Aorta (tissue), 5 donors: ENCODE measurements at regions not wholly inside any gene's neighbourhood (a gene's known extent, or its start where the extent isn't known, plus 50 kb on each side); places are given as distances from the start of the nearest gene placed in this dataset.
A peak's percentile ranks its signal among the peaks of the same experiment; 100 is the strongest.

ENCODE experiments used
- ATAC-seq: fragments of 200-7000 bp; cut with Tn5 transposase; one replicate; pipeline ENCODE4 v1.9.1; 2022; ENCODE audit warnings: moderate library complexity; ENCODE audit not compliant: low FRiP score
- DNase-seq, 2 donors: peaks; one replicate each; pipeline ENCODE4 v3.0.0-alpha.2; 2020
- H3K27ac ChIP-seq, 2 donors: one replicate each; pipeline ENCODE4 v1.5.1; 2013; ENCODE audit warnings: low read length in 2 of 2, mild to moderate bottlenecking in 2 of 2, moderate library complexity in 2 of 2, control low read depth in 1 of 2, inconsistent platforms in 1 of 2, low read depth in 1 of 2
- H3K27me3 ChIP-seq, 2 donors: one replicate each; pipeline ENCODE4 v1.6.1; 2013; ENCODE audit warnings: control low read depth in 1 of 2, low read length in 1 of 2, mild to moderate bottlenecking in 1 of 2, moderate library complexity in 1 of 2; ENCODE audit not compliant: insufficient read depth in 2 of 2, control insufficient read depth in 1 of 2
- H3K36me3 ChIP-seq, 2 donors: one replicate each; pipeline ENCODE4 v1.6.1; 2013; ENCODE audit warnings: control low read depth in 1 of 2, low read length in 1 of 2, mild to moderate bottlenecking in 1 of 2; ENCODE audit not compliant: insufficient read depth in 2 of 2, control insufficient read depth in 1 of 2
- H3K4me1 ChIP-seq, 2 donors: one replicate each; pipeline ENCODE4 v1.6.1; 2013; ENCODE audit warnings: low read length in 2 of 2, control low read depth in 1 of 2, mild to moderate bottlenecking in 1 of 2, moderate library complexity in 1 of 2; ENCODE audit not compliant: insufficient read depth in 2 of 2, control insufficient read depth in 1 of 2
- H3K4me3 ChIP-seq, 2 donors: one replicate each; pipeline ENCODE4 v1.5.1; 2013; ENCODE audit warnings: low read length in 2 of 2, control low read depth in 1 of 2, mild to moderate bottlenecking in 1 of 2
- H3K9me3 ChIP-seq: one replicate; pipeline ENCODE4 v1.6.1; 2013; ENCODE audit warnings: mild to moderate bottlenecking, low read length; ENCODE audit not compliant: control insufficient read depth
- WGBS, 2 donors: extraction: QIAGEN DNeasy Blood & Tissue Kit; methylation state at CpG; one replicate each; pipeline ENCODE4 v1.1.7; 2013; 5-methylcytosine and 5-hydroxymethylcytosine counted together
- intact Hi-C, 2 donors: fragments of 100-400 bp; cut with DNase I; formaldehyde crosslinking; loops; one replicate each; pipeline versions ENCODE4 v1.14.2 to v1.15.0; 2022
- donor health status: healthy with polysubstance abuse.
- donor health status: Bipolar disorder and iron deficiency.
- donor health status: DM: no; HTN: no; CAD: no.
- donor health status: DM: no; HTN: no; CAD: no.
- donor health status: DM: yes; HTN: yes; CAD: no.

GRCh38 chr3:145531548-145531947 is 629.4 kb downstream of the PLOD2 start:
- Histone ChIP-seq H3K9me3 (no peaks in the 10 kb centered on the region), H3K27me3 (no peaks in the 10 kb centered on the region), H3K36me3 (no peaks in the 10 kb centered on the region), H3K27ac (no peak overlapping the region), H3K4me3 (no peak overlapping the region), H3K4me1 (no peaks in the 10 kb centered on the region)
- 8 to 9% methylated on average over 1 of the region's 1 CpG for WGBS, 2 donors
- ATAC-seq: no peak
- DNase-seq: no peak
- intact Hi-C loops: no loop called here

GRCh38 chr3:145533696-145534095 is 627.3 kb downstream of the PLOD2 start:
- 14 to 28% methylated on average over 1 of the region's 1 CpG for WGBS, 2 donors
- Histone ChIP-seq H3K4me3 (no peak overlapping the region), H3K36me3 (no peaks in the 10 kb centered on the region), H3K9me3 (no peaks in the 10 kb centered on the region), H3K27me3 (no peaks in the 10 kb centered on the region), H3K27ac (peak overlapping the region in 1 of 2 donors; percentile 14), H3K4me1 (no peaks in the 10 kb centered on the region)
- ATAC-seq (no peak), DNase-seq (no peak)
- intact Hi-C loops: no loop called here

GRCh38 chr3:145536461-145536860 is 624.5 kb downstream of the PLOD2 start:
- Histone ChIP-seq H3K4me1 (no peaks in the 10 kb centered on the region), H3K4me3 (no peak overlapping the region), H3K27ac (no peak overlapping the region), H3K36me3 (no peaks in the 10 kb centered on the region), H3K27me3 (no peaks in the 10 kb centered on the region), H3K9me3 (no peaks in the 10 kb centered on the region)
- DNase-seq (no peak), ATAC-seq (no peak)
- intact Hi-C loops: no loop called here

GRCh38 chr3:145550522-145550921 is 610.5 kb downstream of the PLOD2 start:
- WGBS, 2 donors: 0% methylated on average over 1 of the region's 1 CpG

GRCh38 chr3:145557405-145557804 is 603.6 kb downstream of the PLOD2 start:
- H3K4me3 ChIP-seq: no peak overlapping the region
- no peaks in the 10 kb centered on the region for H3K9me3 ChIP-seq
- no peaks in the 10 kb centered on the region for H3K27me3 ChIP-seq
- WGBS, 2 donors: 2% methylated on average over 2 of the region's 2 CpGs
- intact Hi-C loops: no loop called here
- no peak overlapping the region for H3K27ac ChIP-seq
- H3K4me1 ChIP-seq: no peaks in the 10 kb centered on the region
- no peaks in the 10 kb centered on the region for H3K36me3 ChIP-seq
- ATAC-seq (peak; percentile 69), DNase-seq (no peak)

More at GRCh38 chr3:145550522-145550921, 610.5 kb downstream of the PLOD2 start:
- H3K4me1 ChIP-seq: no peaks in the 10 kb centered on the region
- no peaks in the 10 kb centered on the region for H3K27me3 ChIP-seq
- ATAC-seq (no peak), DNase-seq (no peak)
- H3K4me3 ChIP-seq: no peak overlapping the region
- no peak overlapping the region for H3K27ac ChIP-seq
- intact Hi-C loops: no loop called here
- no peaks in the 10 kb centered on the region for H3K9me3 ChIP-seq
- H3K36me3 ChIP-seq: no peaks in the 10 kb centered on the region

- WGBS, 2 donors: 53 to 70% methylated on average over 1 of the region's 1 CpG
- Histone ChIP-seq H3K36me3 (no peaks in the 10 kb centered on the region), H3K27me3 (no peaks in the 10 kb centered on the region), H3K9me3 (no peaks in the 10 kb centered on the region), H3K27ac (no peak overlapping the region), H3K4me1 (no peaks in the 10 kb centered on the region), H3K4me3 (no peak overlapping the region)
- ATAC-seq (no peak), DNase-seq (no peak)
- intact Hi-C loops: no loop called here
Observed at GRCh38 chr3:145578471-145578870, 582.5 kb downstream of the PLOD2 start.

- intact Hi-C loops: no loop called here
- H3K27ac ChIP-seq: no peak overlapping the region
- H3K36me3 ChIP-seq: no peaks in the 10 kb centered on the region
- DNase-seq (no peak), ATAC-seq (no peak)
- H3K9me3 ChIP-seq: no peaks in the 10 kb centered on the region
- no peaks in the 10 kb centered on the region for H3K27me3 ChIP-seq
- H3K4me3 ChIP-seq: no peak overlapping the region
- H3K4me1 ChIP-seq: no peaks in the 10 kb centered on the region
Observed at GRCh38 chr3:145581694-145582093, 579.3 kb downstream of the PLOD2 start.

- intact Hi-C loops: no loop called here
- ATAC-seq (no peak), DNase-seq (no peak)
- Histone ChIP-seq H3K4me1 (no peaks in the 10 kb centered on the region), H3K4me3 (no peak overlapping the region), H3K9me3 (no peaks in the 10 kb centered on the region), H3K27me3 (no peaks in the 10 kb centered on the region), H3K27ac (no peak overlapping the region), H3K36me3 (no peaks in the 10 kb centered on the region)
Observed at GRCh38 chr3:145604851-145605250, 556.1 kb downstream of the PLOD2 start.

- H3K4me3 ChIP-seq: no peak overlapping the region
- 84 to 85% methylated on average over 3 of the region's 3 CpGs for WGBS, 2 donors
Observed at GRCh38 chr3:145620002-145620401, 541.0 kb downstream of the PLOD2 start.

More at GRCh38 chr3:145620002-145620401, 541.0 kb downstream of the PLOD2 start:
- H3K27me3 ChIP-seq: no peaks in the 10 kb centered on the region
- H3K36me3 ChIP-seq: no peaks in the 10 kb centered on the region
- H3K9me3 ChIP-seq: no peaks in the 10 kb centered on the region
- no peak overlapping the region for H3K27ac ChIP-seq
- no peak for DNase-seq
- no peak for ATAC-seq
- H3K4me1 ChIP-seq: no peaks in the 10 kb centered on the region
- intact Hi-C loops: no loop called here
